ENCODE measurements at regions not wholly inside any gene's neighbourhood (a gene's known extent, or its start where the extent isn't known, plus 50 kb on each side); places are given as distances from the start of the nearest gene placed in this dataset.

DNA sequence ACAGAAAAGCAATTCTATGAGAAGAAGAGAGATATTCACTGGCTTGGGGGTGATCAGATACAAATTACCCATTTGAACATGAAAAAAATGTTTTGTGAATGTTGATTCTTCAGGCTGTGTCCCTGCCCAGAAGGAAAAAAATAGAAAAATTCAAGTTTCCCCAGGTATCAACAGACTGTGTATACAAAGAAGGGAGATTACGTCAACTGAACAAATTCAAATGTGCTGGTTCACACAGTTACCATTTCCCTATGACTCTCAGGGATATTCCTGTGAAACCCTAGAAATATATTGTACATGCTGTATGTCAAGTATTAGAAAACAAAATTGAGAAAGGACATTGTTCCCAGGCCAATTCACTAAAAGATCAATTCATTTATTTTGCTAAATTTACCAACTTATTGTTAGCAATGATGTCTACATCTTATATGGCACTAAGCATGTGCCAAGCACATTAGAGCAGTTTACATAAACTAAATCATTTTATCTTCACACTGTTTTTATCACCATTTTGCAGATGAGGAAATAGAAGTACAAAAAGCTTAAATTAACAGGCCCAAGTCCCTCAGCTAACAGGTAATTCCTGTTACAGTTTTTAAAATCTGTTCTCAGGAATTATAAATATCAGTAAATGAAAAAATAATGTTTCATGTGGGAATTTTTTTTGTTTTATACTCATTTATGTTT is 306.7 kb upstream of the ROBO2 start:
- no peak overlapping the region for H3K9ac ChIP-seq (replicated peaks in 1 of 4; ENCODE audit: extremely low read depth in 1 of 4, low read depth in 3 of 4, low read length in 3 of 4)
- WGBS, 2 experiments (ENCODE audit: extremely low coverage in 1 of 2, insufficient coverage in 1 of 2, insufficient read length in 1 of 2, insufficient replicate concordance in 2 of 2, low coverage in 1 of 2, low lambda C conversion rate in 2 of 2, missing lambda C conversion rate in 1 of 2), result 100% methylated on average over 1 of the region's 1 CpG; no CpG with 5 or more reads in 1 of the 2 experiments
- no peak overlapping the region for H2BK12ac ChIP-seq (ENCODE audit: low read depth, low read length)
- no peak overlapping the region for H2BK120ac ChIP-seq (replicated peaks; ENCODE audit: low read depth, low read length)
- H2AK5ac ChIP-seq (ENCODE audit: low read depth, low read length), result no peak overlapping the region
- H2BK15ac ChIP-seq (ENCODE audit: low read length), result no peak overlapping the region
- H3K27ac ChIP-seq (ENCODE audit: low read depth, low read length), result no peak overlapping the region
- peaks cover 0 to 3% of the 10 kb centered on the region in 2 experiments; a peak in 1 of 4 replicates for H3K9me3 ChIP-seq (ENCODE audit: insufficient read depth in 2 of 2, low read depth in 1 of 2, low read length in 1 of 2)
- no peaks in the 10 kb centered on the region; a peak in 2 of 7 replicates for H3K4me1 ChIP-seq (replicated peaks in 1 of 4; ENCODE audit: control insufficient read depth in 3 of 4, insufficient read depth in 4 of 4, low read length in 3 of 4)
- ChIA-PET CTCF (ENCODE audit: partially characterized antibody) (interaction anchor here (4.0 kb wide), 1 partner anchor 9 kb away, joined by 13 read pairs; no protein-coding TSS in a partner anchor), POLR2A (ENCODE audit: partially characterized antibody) (no interaction called here)
- no peak overlapping the region for H3K23ac ChIP-seq (ENCODE audit: insufficient read length)
- no peak overlapping the region for H4K91ac ChIP-seq (replicated peaks; ENCODE audit: insufficient read length, low read length)
- H4K20me1 ChIP-seq (replicated peaks in 1 of 2; ENCODE audit: control insufficient read depth in 1 of 2, insufficient read depth in 2 of 2, low read length in 2 of 2), result no peaks in the 10 kb centered on the region
- H3K4ac ChIP-seq (replicated peaks; ENCODE audit: insufficient read length, low read depth, low read length), result no peak overlapping the region
- no peaks in the 10 kb centered on the region; the same call in 1 of the 2 replicates for H3K23me2 ChIP-seq (ENCODE audit: low read depth, low read length)
- no peak overlapping the region for H4K8ac ChIP-seq (ENCODE audit: extremely low read depth, insufficient read depth, low read length)
- no peak overlapping the region for H3K56ac ChIP-seq (replicated peaks; ENCODE audit: insufficient read length, low read depth, low read length)
- no peak for FAIRE-seq
- H3K79me1 ChIP-seq (ENCODE audit: low read depth, low read length), result no peaks in the 10 kb centered on the region
- DNase-seq (ENCODE audit: low read depth in 1 of 2, low spot score in 2 of 2), result no peak
- H2BK5ac ChIP-seq (ENCODE audit: low read depth, low read length), result no peak overlapping the region
- no peak overlapping the region for H3K18ac ChIP-seq (ENCODE audit: extremely low read depth, low read length)
- H2AFZ ChIP-seq (ENCODE audit: low read length), result no peak overlapping the region
- no peak overlapping the region for H3K4me2 ChIP-seq (ENCODE audit: insufficient read depth in 1 of 2, low read depth in 2 of 2, low read length in 2 of 2)
- no peaks in the 10 kb centered on the region for H3K27me3 ChIP-seq (replicated peaks in 1 of 4; ENCODE audit: control insufficient read depth in 3 of 4, extremely low read depth in 1 of 4, insufficient read depth in 3 of 4, low read length in 3 of 4)
- no peak overlapping the region for H3K4me3 ChIP-seq (ENCODE audit: extremely low read depth in 1 of 4, insufficient read depth in 2 of 4, low read depth in 3 of 4, low read length in 4 of 4)
- no peaks in the 10 kb centered on the region for H3K79me2 ChIP-seq (ENCODE audit: control insufficient read depth in 1 of 2, insufficient read depth in 2 of 2, low read length in 2 of 2)
- H3K14ac ChIP-seq (ENCODE audit: insufficient read length), result no peak overlapping the region
- no peaks in the 10 kb centered on the region for H3K36me3 ChIP-seq (ENCODE audit: control insufficient read depth in 2 of 4, insufficient read depth in 4 of 4, low read length in 3 of 4)
- H4K5ac ChIP-seq (ENCODE audit: insufficient read length, low read depth, low read length), result no peak overlapping the region
- no peak overlapping the region for H2BK20ac ChIP-seq (ENCODE audit: low read length)
- TF ChIP-seq HDAC2 (IDR thresholded peaks at IDR 0.05; ENCODE audit: borderline replicate concordance in 1 of 2, low read depth in 2 of 2, low read length in 2 of 2) (no peak), POLR2A (IDR thresholded peaks at IDR 0.05; ENCODE audit: control extremely low read depth in 1 of 2, low read depth in 2 of 2, low read length in 2 of 2) (no peak), SRF (IDR thresholded peaks at IDR 0.05; ENCODE audit: low read depth, low read length) (no peak), EP300 (IDR thresholded peaks at IDR 0.05; ENCODE audit: borderline replicate concordance in 1 of 2, low read depth in 2 of 2, low read length in 2 of 2) (no peak), TAF7 (optimal IDR thresholded peaks at IDR 0.05; ENCODE audit: borderline replicate concordance, low read depth, low read length) (no peak), CBX8 (IDR thresholded peaks at IDR 0.05; ENCODE audit: borderline replicate concordance, low read depth, low read length) (no peak), SP1 (IDR thresholded peaks at IDR 0.05; ENCODE audit: low read depth, low read length) (no peak), RBBP5 (IDR thresholded peaks at IDR 0.05; ENCODE audit: borderline replicate concordance, low read depth, low read length) (no peak), TBP (IDR thresholded peaks at IDR 0.05; ENCODE audit: low read depth, low read length) (no peak), MAFK (IDR thresholded peaks at IDR 0.05; ENCODE audit: low read depth, low read length) (no peak)
- TF ChIP-seq, protein P1, sequence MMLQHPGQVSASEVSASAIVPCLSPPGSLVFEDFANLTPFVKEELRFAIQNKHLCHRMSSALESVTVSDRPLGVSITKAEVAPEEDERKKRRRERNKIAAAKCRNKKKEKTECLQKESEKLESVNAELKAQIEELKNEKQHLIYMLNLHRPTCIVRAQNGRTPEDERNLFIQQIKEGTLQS (IDR thresholded peaks at IDR 0.05; ENCODE audit: insufficient read depth, low read depth, low read length), result no peak

Measured in H1 (cell line).